Keratinocyte (primary cell): ENCODE measurements at regions not wholly inside any gene's neighbourhood (a gene's known extent, or its start where the extent isn't known, plus 50 kb on each side); places are given as distances from the start of the nearest gene placed in this dataset.

Source experiments
- EZH2 ChIP-seq: IDR thresholded peaks from one replicate; pipeline ENCODE4 v1.6.1; 2012; ENCODE audit warnings: inconsistent platforms, mild to moderate bottlenecking, low read length, moderate library complexity
- TF ChIP-seq, protein P1 (sequence below), 3 experiments: IDR thresholded peaks in 1 of 3; conservative IDR thresholded peaks in 1 of 3; optimal IDR thresholded peaks in 1 of 3; 2 replicates in 2 of 3; 3 replicates in 1 of 3; pipeline versions ENCODE3 to v1.5.1; 2011; ENCODE audit warnings: low read length in 3 of 3, mild to moderate bottlenecking in 3 of 3, moderate library complexity in 2 of 3, control low read depth in 1 of 3, inconsistent platforms in 1 of 3; ENCODE audit not compliant: insufficient read depth in 2 of 3; ENCODE audit errors: extremely low read depth in 1 of 3

DNA sequence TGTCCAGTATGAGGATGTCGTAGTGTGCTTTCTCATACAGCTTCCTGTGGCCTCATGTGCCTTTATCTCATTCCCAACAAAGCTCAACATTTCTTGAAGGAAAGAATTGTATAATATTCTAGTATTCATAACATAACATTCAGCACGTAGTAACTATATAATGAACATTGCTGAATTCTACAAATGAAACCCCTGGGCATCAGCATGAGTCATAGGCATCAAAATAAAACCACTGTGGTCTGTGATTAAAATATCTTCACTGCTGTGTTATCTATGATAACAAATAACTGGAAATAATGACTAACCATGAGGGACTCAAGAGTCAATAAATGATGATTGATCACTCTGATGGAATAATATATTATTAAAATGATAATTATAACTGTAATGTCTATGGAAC is 255.2 kb downstream of the EMP1 start:
- TF ChIP-seq, protein P1, sequence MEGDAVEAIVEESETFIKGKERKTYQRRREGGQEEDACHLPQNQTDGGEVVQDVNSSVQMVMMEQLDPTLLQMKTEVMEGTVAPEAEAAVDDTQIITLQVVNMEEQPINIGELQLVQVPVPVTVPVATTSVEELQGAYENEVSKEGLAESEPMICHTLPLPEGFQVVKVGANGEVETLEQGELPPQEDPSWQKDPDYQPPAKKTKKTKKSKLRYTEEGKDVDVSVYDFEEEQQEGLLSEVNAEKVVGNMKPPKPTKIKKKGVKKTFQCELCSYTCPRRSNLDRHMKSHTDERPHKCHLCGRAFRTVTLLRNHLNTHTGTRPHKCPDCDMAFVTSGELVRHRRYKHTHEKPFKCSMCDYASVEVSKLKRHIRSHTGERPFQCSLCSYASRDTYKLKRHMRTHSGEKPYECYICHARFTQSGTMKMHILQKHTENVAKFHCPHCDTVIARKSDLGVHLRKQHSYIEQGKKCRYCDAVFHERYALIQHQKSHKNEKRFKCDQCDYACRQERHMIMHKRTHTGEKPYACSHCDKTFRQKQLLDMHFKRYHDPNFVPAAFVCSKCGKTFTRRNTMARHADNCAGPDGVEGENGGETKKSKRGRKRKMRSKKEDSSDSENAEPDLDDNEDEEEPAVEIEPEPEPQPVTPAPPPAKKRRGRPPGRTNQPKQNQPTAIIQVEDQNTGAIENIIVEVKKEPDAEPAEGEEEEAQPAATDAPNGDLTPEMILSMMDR (optimal IDR thresholded peaks at IDR 0.05 in 1 of 3, IDR thresholded peaks at IDR 0.05 in 1 of 3, conservative IDR thresholded peaks at IDR 0.05 in 1 of 3; ENCODE audit: extremely low read depth in 1 of 3, insufficient read depth in 2 of 3, low read length in 3 of 3) = no peak
- TF ChIP-seq EZH2 = no peak
